Fibroblast of lung (primary cell): ENCODE measurements at regions not wholly inside any gene's neighbourhood (a gene's known extent, or its start where the extent isn't known, plus 50 kb on each side); places are given as distances from the start of the nearest gene placed in this dataset.

ENCODE experiments used
- DNase-seq, 2 donors: peaks; one replicate each; pipeline versions ENCODE4 v3.0.0 to v3.0.0-alpha.2; 2010; ENCODE audit warnings: low read depth in 2 of 2
- H2AFZ ChIP-seq: 2 replicates; pipeline ENCODE4 v1.5.1; 2012; ENCODE audit warnings: low read length, control low read depth, inconsistent platforms
- H3K27ac ChIP-seq: 2 replicates; pipeline ENCODE4 v1.5.1; 2011; ENCODE audit warnings: low read length, control low read depth; ENCODE audit not compliant: insufficient read depth
- H3K27me3 ChIP-seq: 2 replicates; pipeline ENCODE4 v1.5.1; 2011; ENCODE audit warnings: mild to moderate bottlenecking, low read length; ENCODE audit not compliant: control insufficient read depth, insufficient read depth
- H3K36me3 ChIP-seq: 2 replicates; pipeline ENCODE4 v1.5.1; 2011; ENCODE audit warnings: low read length; ENCODE audit not compliant: control insufficient read depth, insufficient read depth
- H3K4me1 ChIP-seq: 2 replicates; pipeline ENCODE4 v1.5.1; 2011; ENCODE audit warnings: low read length; ENCODE audit not compliant: control insufficient read depth, insufficient read depth; ENCODE audit errors: extremely low read depth
- H3K4me2 ChIP-seq: 2 replicates; pipeline ENCODE4 v1.5.1; 2011; ENCODE audit warnings: low read length, control low read depth; ENCODE audit not compliant: insufficient read depth; ENCODE audit errors: extremely low read depth
- H3K4me3 ChIP-seq, 4 experiments: fragments of 200-600 bp in 1 of 4; sonication (generic) in 1 of 4; replicated peaks in 1 of 4; 2 replicates each; pipeline ENCODE4 v1.5.1; 2011 to 2016; ENCODE audit warnings: low read length in 4 of 4, low read depth in 3 of 4, mild to moderate bottlenecking in 3 of 4, control low read depth in 2 of 4, inconsistent platforms in 1 of 4, mixed read lengths in 1 of 4; ENCODE audit not compliant: insufficient read depth in 1 of 4; ENCODE audit errors: control extremely low read depth in 1 of 4
- H3K79me2 ChIP-seq: 2 replicates; pipeline ENCODE4 v1.5.1; 2012; ENCODE audit warnings: mild to moderate bottlenecking, low read length, inconsistent platforms; ENCODE audit not compliant: control insufficient read depth, insufficient read depth
- H3K9ac ChIP-seq: 2 replicates; pipeline ENCODE4 v1.5.1; 2011; ENCODE audit warnings: mild to moderate bottlenecking, low read length, control low read depth; ENCODE audit not compliant: insufficient read depth
- H3K9me3 ChIP-seq: 2 replicates; pipeline ENCODE4 v1.5.1; 2012; ENCODE audit warnings: low read depth, low read length; ENCODE audit not compliant: control insufficient read depth, insufficient read depth
- H4K20me1 ChIP-seq: 2 replicates; pipeline ENCODE4 v1.5.1; 2011; ENCODE audit warnings: low read length; ENCODE audit not compliant: control insufficient read depth, insufficient read depth; ENCODE audit errors: extremely low read depth
- CTCF ChIP-seq, 2 donors: IDR thresholded peaks in 1 of 2; conservative IDR thresholded peaks in 1 of 2; 1 replicate in 1 of 2; 2 replicates in 1 of 2; pipeline ENCODE4 v1.5.1; 2011 to 2012; ENCODE audit warnings: low read length in 2 of 2, control low read depth in 1 of 2, inconsistent platforms in 1 of 2, low read depth in 1 of 2, mild to moderate bottlenecking in 1 of 2
- EZH2 ChIP-seq: IDR thresholded peaks from 2 replicates; pipeline ENCODE4 v1.5.1; 2012; ENCODE audit warnings: low read length, control low read depth, mild to moderate bottlenecking; ENCODE audit errors: missing control alignments

GRCh38 chr10:28366994-28367393 is 64.1 kb upstream of the MPP7 start:
- Histone ChIP-seq H3K4me1 (no peaks in the 10 kb centered on the region), H4K20me1 (no peaks in the 10 kb centered on the region), H3K27me3 (no peaks in the 10 kb centered on the region), H2AFZ (no peak overlapping the region), H3K36me3 (no peaks in the 10 kb centered on the region), H3K9me3 (no peaks in the 10 kb centered on the region), H3K79me2 (no peaks in the 10 kb centered on the region), H3K9ac (no peak overlapping the region), H3K27ac (no peak overlapping the region), H3K4me3 (no peak overlapping the region), H3K4me2 (no peak overlapping the region)
- no peak for DNase-seq
- TF ChIP-seq EZH2, result no peak
- no peak for TF ChIP-seq CTCF (conservative IDR thresholded peaks at IDR 0.05 in 1 of 2, IDR thresholded peaks at IDR 0.05 in 1 of 2; ENCODE audit: low read depth in 1 of 2, low read length in 2 of 2)

GRCh38 chr10:28367413-28367812 is 64.5 kb upstream of the MPP7 start:
- H3K9ac ChIP-seq, result no peak overlapping the region
- no peaks in the 10 kb centered on the region for H3K79me2 ChIP-seq
- no peaks in the 10 kb centered on the region for H3K27me3 ChIP-seq
- TF ChIP-seq EZH2 (no peak), CTCF (conservative IDR thresholded peaks at IDR 0.05 in 1 of 2, IDR thresholded peaks at IDR 0.05 in 1 of 2; ENCODE audit: low read depth in 1 of 2, low read length in 2 of 2) (no peak)
- H3K4me1 ChIP-seq, result no peaks in the 10 kb centered on the region
- no peaks in the 10 kb centered on the region for H3K36me3 ChIP-seq
- H3K4me2 ChIP-seq, result no peak overlapping the region
- no peaks in the 10 kb centered on the region for H3K9me3 ChIP-seq
- DNase-seq, result no peak
- H3K27ac ChIP-seq, result no peak overlapping the region
- no peak overlapping the region for H3K4me3 ChIP-seq
- H2AFZ ChIP-seq, result no peak overlapping the region
- H4K20me1 ChIP-seq, result no peaks in the 10 kb centered on the region

- Histone ChIP-seq H2AFZ (no peak overlapping the region), H3K9ac (no peak overlapping the region), H3K27ac (no peak overlapping the region), H3K4me3 (no peak overlapping the region), H3K79me2 (no peaks in the 10 kb centered on the region), H3K4me2 (no peak overlapping the region), H3K27me3 (no peaks in the 10 kb centered on the region), H3K9me3 (no peaks in the 10 kb centered on the region), H3K4me1 (no peaks in the 10 kb centered on the region), H4K20me1 (no peaks in the 10 kb centered on the region), H3K36me3 (no peaks in the 10 kb centered on the region)
- TF ChIP-seq EZH2 (no peak), CTCF (conservative IDR thresholded peaks at IDR 0.05 in 1 of 2, IDR thresholded peaks at IDR 0.05 in 1 of 2; ENCODE audit: low read depth in 1 of 2, low read length in 2 of 2) (no peak)
- DNase-seq, result peak in 1 of 2 donors; percentile 11
Observed at GRCh38 chr10:28367929-28368484, 65.1 kb upstream of the MPP7 start.
